ENCODE measurements at regions not wholly inside any gene's neighbourhood (a gene's known extent, or its start where the extent isn't known, plus 50 kb on each side); places are given as distances from the start of the nearest gene placed in this dataset.
"Not testable (repeated sequence)": the region's sequence is repeated elsewhere in the genome, so short reads cannot be mapped to it uniquely, and the experiment has no call there.

GRCh38 chr2:236375973-236376476 lies 111.8 kb upstream of the ASB18 start:
- DNase-seq (ENCODE audit: low spot score): no peak

DNA sequence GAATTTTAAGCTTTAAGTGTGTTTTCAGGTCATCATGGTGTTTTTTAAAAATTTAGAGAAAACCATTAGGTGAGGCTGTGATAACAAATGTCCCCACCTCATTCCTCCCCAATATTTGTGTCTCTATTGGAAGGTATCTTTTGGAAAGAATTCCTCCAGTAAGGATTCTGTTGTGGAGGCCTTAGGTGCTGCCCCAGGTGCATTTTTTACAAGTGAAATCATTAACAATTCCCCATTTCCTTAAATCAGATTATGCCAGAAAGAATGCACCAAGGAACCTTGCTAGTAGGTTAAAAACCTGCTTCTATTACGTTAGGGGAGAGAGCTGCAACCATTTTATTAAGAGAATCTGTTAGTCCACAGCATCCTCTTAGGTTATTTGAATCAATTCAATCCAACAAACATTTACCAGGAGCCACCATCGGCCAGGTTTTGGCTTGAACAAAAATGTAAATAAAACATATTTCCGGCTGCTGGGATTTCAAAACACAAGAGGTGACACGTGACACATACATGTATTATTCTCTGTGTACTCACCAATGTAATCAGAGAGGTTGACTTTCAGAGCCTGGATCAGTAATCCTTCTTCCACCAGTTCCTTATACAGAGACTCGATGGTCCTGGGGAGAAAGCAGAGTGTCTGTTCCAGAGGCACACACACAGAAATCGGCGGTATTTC lies 112.5 kb upstream of the ASB18 start:
- no peak for DNase-seq (ENCODE audit: low spot score)

DNA sequence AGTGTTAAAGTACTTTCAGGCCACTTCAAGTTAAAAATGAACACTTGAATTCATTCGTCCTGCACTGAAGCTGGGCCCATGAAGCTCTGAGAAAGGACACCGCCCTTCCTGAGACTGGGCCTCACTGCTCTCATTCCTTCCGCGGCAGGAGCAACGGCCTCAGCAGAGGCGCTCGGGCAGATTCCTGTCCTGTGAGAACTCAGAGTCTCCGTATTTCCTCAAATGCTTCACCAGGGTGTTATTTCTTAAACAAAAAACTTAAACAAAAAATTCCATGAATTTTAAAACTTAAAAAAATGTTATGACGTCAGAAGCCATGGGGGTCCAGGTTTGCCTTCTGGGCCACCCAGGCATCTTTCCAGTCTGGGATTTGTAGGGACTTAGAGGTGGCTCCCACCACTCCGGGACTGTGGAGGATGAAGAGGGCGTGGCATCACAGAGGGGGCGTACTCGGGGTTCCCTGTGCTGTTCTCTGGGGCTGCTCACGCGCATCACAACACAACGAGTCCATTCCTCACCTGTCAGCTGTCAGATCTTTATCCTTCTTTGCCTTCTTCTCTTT lies 115.9 kb upstream of the ASB18 start:
- DNase-seq (ENCODE audit: low spot score): no peak

DNA sequence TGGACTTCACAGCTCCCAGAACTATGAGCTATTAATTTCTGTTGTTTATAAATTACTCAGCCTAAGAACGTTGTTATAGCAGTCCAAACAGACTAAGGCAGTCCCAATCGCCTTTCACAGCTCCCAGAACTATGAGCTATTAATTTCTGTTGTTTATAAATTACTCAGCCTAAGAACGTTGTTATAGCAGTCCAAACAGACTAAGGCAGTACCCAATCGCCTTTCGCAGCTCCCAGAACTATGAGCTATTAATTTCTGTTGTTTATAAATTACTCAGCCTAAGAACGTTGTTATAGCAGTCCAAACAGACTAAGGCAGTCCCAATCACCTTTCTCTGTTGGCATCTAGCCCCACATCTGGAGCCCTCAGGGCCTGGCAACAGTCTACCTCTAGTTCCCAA lies 117.0 kb upstream of the ASB18 start:
- DNase-seq (ENCODE audit: low spot score): not testable (repeated sequence)

DNA sequence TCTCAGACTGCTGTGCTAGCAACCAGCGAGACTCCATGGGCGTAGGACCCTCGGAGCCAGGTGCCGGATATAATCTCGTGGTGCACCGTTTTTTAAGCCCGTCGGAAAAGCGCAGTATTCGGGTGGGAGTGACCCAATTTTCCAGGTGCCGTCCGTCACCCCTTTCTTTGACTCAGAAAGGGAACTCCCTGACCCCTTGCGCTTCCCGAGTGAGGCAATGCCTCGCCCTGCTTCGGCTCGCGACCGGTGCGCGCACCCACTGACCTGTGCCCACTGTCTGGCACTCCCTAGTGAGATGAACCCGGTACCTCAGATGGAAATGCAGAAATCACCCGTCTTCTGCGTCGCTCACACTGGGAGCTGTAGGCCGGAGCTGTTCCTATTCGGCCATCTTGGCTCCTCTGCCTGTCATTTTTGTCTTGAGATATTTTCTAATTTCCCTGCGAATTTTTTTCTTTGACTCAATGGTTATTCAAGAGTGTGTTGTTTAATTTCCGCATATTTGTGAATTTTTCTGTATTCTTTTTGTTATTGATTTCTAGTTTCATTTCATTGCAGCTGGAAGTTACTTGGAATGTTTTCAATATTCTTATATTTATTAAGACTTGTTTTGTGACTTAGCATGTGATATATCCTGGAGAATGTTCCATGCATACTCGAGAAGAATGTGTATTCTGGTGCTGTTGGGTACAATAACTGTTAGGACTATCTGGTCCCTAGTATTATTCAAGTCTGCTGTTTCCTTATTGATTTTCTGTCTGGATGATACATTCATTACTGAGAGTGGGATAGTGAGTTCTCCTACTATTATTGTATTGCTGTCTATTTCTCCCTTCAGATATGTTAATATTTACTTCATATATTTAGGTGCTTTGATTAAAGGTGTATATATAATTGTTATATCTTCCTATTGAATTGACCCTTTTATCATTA lies 125.3 kb upstream of the ASB18 start:
- not testable (repeated sequence) for DNase-seq (ENCODE audit: low spot score)

DNA sequence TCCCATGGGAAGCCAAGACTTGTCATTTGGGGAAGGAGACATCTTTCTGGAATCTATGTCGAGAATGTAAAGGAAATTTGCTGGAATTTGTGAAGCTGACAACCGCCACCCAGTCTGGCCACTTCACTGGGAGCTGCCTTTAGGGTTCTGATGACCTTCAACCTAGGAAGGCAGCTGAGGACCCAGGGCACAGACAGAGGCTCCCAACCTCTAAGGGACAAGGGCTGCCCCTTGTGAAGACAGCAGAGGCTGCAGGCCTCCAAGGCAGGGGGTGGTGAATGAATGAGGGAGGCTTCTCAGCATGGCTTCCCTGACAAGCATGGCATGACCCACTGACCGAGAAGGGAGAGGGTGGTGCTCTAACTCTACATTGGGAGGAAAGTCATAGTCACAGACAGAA lies 128.9 kb upstream of the ASB18 start:
- DNase-seq (ENCODE audit: low spot score): no peak

GRCh38 chr2:236393581-236393980 lies 129.4 kb upstream of the ASB18 start:
- no peak for DNase-seq (ENCODE audit: low spot score)

- no peak for DNase-seq (ENCODE audit: low spot score)
These were observed 130.4 kb upstream of the ASB18 start for GRCh38 chr2:236394571-236394970.

GRCh38 chr2:236395067-236395466 lies 130.9 kb upstream of the ASB18 start:
- no peak for DNase-seq (ENCODE audit: low spot score)

- no peak for DNase-seq (ENCODE audit: low spot score)
These were observed 132.7 kb upstream of the ASB18 start for GRCh38 chr2:236396818-236397350.

DNA sequence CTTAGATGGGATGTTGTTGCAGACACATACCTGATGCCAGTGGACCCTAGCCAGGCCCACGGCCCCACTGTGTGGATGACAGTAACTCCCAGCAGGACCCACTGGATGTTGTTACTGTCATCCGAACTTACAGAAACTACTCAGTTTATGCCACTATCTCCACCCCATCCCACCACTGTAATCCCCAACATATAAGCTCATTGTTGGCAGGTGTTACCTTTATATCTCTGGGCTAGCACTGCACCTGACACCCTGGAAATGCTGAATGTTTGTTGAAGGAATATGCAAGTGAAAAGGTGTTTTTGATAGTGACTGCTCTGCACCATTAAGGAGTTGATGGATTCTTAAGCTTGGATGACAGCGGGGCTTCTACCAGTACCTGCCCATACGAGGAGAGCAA lies 133.5 kb upstream of the ASB18 start:
- no peak for DNase-seq (ENCODE audit: low spot score)

- no peak for DNase-seq (ENCODE audit: low spot score)
These were observed 135.2 kb upstream of the ASB18 start for GRCh38 chr2:236399409-236399808.

DNA sequence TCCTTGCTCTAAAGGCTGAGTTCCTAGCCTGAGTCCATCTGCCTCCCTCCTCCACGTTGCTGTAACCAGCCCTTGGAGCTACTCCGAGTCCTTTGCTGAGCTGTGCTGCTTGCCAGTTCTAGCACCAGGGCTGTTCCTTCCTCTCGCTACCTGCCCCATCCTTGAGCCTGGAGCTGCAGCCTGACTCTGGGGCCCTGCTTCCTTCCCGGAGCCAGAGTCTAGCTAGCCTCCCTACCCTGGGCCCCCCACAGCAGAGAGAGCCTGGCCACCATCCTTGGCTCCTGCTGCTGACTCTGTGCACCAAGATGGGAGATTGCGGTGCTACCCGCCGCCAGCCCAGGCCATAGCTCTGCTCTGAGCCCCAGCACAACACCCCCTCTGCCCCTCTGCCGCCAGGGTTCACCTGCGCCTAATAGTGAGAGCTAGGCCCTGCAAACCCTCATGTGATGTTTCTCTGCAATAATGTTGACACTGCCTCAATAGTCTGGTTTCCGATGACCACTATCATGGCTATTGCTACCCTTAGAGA lies 135.9 kb upstream of the ASB18 start:
- no peak for DNase-seq (ENCODE audit: low spot score)

GRCh38 chr2:236400594-236401360 lies 136.6 kb upstream of the ASB18 start:
- DNase-seq (ENCODE audit: low spot score): no peak

DNA sequence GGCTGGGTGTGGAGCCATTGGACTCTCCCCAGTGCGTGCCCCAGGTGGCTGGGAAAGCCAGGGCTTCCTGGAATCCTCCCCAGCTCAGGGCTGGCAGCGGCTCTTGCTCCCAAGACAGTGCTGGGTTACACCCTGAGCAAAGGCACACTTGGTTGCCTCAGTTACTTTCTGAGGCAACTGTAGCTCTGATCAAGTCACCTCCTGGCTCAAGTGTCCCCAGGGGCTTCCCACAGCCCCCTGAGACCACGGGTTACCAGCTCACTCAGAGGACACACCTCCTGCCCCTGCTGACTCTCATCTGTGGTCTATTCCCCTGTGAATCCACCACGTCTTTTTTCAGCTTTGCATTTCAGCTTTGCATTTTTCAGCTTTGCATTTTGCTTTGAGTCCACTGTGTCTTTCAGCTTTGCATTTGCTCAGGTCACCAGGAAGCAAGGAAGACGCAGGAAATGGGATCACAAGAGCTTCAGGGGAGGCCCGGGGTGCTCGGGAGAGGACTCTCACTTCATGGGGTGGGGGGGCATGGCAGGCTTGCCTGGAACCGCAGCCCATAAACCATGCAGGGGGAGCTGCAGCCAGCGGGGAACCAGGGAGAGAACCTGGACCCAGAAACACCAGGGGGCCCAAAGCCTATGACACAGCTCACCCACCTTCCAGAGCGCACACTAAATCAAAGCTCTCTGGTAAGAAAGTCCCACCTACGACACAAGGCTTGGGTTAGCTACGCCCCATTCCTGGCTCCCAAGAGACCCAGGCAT lies 138.0 kb upstream of the ASB18 start:
- DNase-seq (ENCODE audit: low spot score): no peak

GRCh38 chr2:236403125-236403524 lies 138.9 kb upstream of the ASB18 start:
- no peak for DNase-seq (ENCODE audit: low spot score)

DNA sequence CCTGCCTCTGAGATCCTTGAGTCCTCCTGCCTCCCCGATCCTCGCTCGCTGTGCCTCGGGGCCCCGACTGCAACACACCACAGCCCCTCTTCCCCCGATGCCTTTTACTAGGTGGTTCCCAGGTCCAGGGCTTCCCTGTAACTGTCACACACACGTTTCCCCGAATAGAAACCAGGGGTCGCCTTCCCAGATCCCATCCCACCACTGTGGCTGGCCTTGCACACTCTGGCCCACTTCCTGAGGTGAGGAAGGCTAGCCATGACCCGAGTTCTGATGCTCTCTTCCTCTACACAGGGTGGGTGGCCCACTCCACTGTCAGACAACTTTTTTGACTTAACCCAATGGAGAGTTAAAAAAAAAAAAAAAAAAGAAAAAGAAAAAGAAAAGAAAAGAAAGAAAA lies 139.6 kb upstream of the ASB18 start:
- no peak for DNase-seq (ENCODE audit: low spot score)

- DNase-seq (ENCODE audit: low spot score): no peak
These were observed 140.1 kb upstream of the ASB18 start for GRCh38 chr2:236404346-236404745.

DNA sequence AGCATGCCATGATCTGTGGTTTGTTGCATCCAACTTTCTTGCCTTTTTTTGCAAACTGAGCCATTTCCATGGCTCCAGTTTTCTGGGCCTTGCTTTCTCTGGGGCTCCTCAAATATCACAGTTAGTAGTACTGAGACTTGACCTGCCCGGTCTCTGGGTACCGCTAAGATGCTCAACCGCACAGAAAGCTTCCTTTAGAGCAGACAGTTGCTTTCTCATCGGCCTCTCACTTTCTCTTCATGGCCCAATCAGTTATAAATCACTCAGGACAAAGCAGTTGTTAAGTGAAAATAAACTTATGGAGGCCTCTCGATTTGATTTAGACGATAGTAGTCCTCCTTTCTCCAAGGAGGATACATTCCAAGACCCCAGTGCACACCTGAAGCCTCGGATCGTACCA lies 141.2 kb upstream of the ASB18 start:
- DNase-seq (ENCODE audit: low spot score): no peak

DNA sequence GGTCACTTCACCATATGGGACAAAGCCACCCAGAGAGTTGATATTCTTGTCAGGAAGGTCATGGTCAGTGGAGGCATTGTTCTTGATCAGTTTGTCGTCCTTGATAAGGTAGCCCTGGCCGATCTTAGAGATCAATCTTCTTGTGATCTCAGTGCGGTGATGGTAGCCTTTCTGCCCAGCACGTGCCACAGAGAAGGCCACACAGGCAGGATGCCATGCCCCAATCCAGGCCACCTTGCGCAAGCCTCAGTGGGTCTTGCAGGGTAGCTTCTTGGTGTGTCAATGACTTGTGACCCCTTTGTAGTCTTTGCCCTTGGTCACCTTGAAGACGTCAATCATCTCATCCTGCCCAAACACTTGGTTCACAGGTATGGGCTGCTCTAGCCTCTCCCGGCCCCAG lies 143.9 kb upstream of the ASB18 start:
- no peak for DNase-seq (ENCODE audit: low spot score)

DNA sequence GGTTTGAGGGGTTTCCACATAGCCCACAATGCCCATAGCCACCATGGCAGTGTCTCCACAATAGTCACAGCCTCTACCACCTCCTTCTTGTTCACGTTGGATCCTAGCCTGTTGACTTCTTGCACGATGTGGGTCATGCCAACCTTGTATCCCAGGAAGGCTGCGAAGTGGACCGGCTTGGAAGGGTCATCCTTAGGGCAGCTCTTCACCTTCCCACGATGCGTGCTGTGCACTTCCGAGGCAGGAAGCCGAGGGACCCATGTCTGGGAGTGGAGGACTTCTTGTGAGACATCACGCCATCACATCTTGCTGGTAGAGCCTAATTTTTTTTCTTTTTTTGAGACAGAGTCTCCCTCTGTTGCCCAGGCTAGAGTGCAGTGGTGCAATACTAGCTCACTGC lies 144.6 kb upstream of the ASB18 start:
- no peak for DNase-seq (ENCODE audit: low spot score)
